Heart left ventricle (tissue), 13 donors: ENCODE measurements at regions not wholly inside any gene's neighbourhood (a gene's known extent, or its start where the extent isn't known, plus 50 kb on each side); places are given as distances from the start of the nearest gene placed in this dataset.

ENCODE experiments used
- POLR2A ChIP-seq, 2 donors: fragments of 450-650 bp; IDR thresholded peaks; one replicate each; pipeline ENCODE4 v1.6.1; 2017; ENCODE audit warnings: antibody characterized with exemption in 2 of 2, mild to moderate bottlenecking in 2 of 2, moderate library complexity in 2 of 2
- TF ChIP-seq, protein P1 (sequence below), 12 donors: fragments of 200-600 bp; sonication (generic) in 4 of 12; IDR thresholded peaks; one replicate each; pipeline versions ENCODE4 v1.5.0 to v1.8.0; 2018 to 2022; ENCODE audit warnings: antibody characterized with exemption in 12 of 12, mild to moderate bottlenecking in 5 of 12
- donor health status: ischemic (EF 13 %, LVEDD 7.1; RV severe dilation, severe dysfunction).
- donor health status: DM: no; HTN: yes; CAD: no.
- donor health status: DM: no; HTN: no; CAD: no.
- donor health status: ischemic (EF 25% LVEDD 6.9; RV normal size, moderate dysfunction).
- donor health status: ischemic (EF 25% LVEDD 5.7; RV mildly dilated, moderate dysfunction).
- donor health status: ischemic (EF 35%, LVEDD 5.7; RV mildly dilated, moderate dysfunction).
- donor health status: nonischemic (EF 11% LVEDD 7.7; RV severe dilation, severe dysfunction).
- donor health status: DM: yes; HTN: yes; CAD: no.
- donor health status: PGD.
- donor health status: ischemic (EF 29% LVEDD 5.4; RV normal size, mild dysfunction).
- donor health status: nonischemic (EF 23%, LVEDD 6.1; RV moderate dilation, normal function).

DNA sequence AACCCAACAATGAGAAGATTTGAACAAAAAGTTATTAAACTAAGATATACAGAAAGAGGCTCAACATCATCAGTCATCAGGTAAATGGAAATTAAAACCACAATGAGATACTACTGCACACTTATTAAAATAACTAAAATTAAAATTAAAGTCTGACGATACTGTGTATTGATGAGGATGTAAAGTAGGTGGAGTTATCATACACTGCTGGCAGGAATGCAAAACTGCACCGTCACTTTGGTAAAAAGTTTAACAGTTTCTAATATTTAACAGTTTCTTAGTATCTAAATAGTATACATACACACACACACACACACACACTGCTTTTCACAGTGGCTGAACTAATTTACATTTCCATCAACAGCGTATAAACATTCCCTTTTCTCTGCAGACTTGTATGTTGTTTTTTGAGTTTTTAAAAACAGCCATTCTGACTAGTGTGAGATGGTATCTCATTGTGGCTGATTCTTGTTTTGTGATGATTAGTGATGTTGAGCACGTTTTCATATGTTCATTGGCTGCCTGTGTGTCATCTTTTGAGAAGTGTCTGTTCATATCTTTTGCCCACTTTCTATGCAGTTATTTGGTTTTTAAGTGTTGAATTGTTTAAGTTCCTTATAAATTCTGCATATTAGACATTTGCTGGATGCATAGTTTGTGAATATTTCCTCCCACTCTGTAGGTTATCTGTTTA lies 726.9 kb upstream of the CHAC2 start:
- TF ChIP-seq, protein P1, sequence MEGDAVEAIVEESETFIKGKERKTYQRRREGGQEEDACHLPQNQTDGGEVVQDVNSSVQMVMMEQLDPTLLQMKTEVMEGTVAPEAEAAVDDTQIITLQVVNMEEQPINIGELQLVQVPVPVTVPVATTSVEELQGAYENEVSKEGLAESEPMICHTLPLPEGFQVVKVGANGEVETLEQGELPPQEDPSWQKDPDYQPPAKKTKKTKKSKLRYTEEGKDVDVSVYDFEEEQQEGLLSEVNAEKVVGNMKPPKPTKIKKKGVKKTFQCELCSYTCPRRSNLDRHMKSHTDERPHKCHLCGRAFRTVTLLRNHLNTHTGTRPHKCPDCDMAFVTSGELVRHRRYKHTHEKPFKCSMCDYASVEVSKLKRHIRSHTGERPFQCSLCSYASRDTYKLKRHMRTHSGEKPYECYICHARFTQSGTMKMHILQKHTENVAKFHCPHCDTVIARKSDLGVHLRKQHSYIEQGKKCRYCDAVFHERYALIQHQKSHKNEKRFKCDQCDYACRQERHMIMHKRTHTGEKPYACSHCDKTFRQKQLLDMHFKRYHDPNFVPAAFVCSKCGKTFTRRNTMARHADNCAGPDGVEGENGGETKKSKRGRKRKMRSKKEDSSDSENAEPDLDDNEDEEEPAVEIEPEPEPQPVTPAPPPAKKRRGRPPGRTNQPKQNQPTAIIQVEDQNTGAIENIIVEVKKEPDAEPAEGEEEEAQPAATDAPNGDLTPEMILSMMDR (IDR thresholded peaks at IDR 0.05): no peak
- no peak for TF ChIP-seq POLR2A (IDR thresholded peaks at IDR 0.05)
